ENCODE measurements at regions not wholly inside any gene's neighbourhood (a gene's known extent, or its start where the extent isn't known, plus 50 kb on each side); places are given as distances from the start of the nearest gene placed in this dataset.

GRCh38 chr13:40875044-40875443 is 85.6 kb downstream of the SLC25A15 start (continued):
- TF ChIP-seq PREB (CRISPR knock-in tag; IDR thresholded peaks at IDR 0.05; ENCODE audit: borderline replicate concordance) (no peak), ATF3 (CRISPR knock-in tag; conservative IDR thresholded peaks at IDR 0.05) (no peak), ZBTB43 (CRISPR knock-in tag; IDR thresholded peaks at IDR 0.05) (no peak), NFYB (CRISPR knock-in tag; conservative IDR thresholded peaks at IDR 0.05; ENCODE audit: low read depth) (no peak), JAZF1 (CRISPR knock-in tag; IDR thresholded peaks at IDR 0.05) (no peak), ATF2 (CRISPR knock-in tag; IDR thresholded peaks at IDR 0.05; ENCODE audit: borderline replicate concordance, low read depth) (no peak)

- no peak overlapping the region for H3K4me3 Mint-ChIP-seq
- peaks cover 66% of the 10 kb centered on the region for H3K9me3 Mint-ChIP-seq
- no peak for TF ChIP-seq ATF2 (CRISPR knock-in tag; IDR thresholded peaks at IDR 0.05; ENCODE audit: borderline replicate concordance, low read depth)
- no peak for TF ChIP-seq USF2 (CRISPR knock-in tag; IDR thresholded peaks at IDR 0.05)
- no peak for TF ChIP-seq NR3C1 (CRISPR knock-in tag; conservative IDR thresholded peaks at IDR 0.05; ENCODE audit: low read depth)
- no peak for TF ChIP-seq ZNF317 (CRISPR knock-in tag; IDR thresholded peaks at IDR 0.05; ENCODE audit: borderline replicate concordance, low read depth)
- no peak for TF ChIP-seq NFATC4 (CRISPR knock-in tag; IDR thresholded peaks at IDR 0.05)
- TF ChIP-seq IRF1 (CRISPR knock-in tag; IDR thresholded peaks at IDR 0.05): no peak
- TF ChIP-seq E2F5 (CRISPR knock-in tag; IDR thresholded peaks at IDR 0.05): no peak
- TF ChIP-seq ZNF532 (CRISPR knock-in tag; IDR thresholded peaks at IDR 0.05; ENCODE audit: borderline replicate concordance): no peak
- ChIA-PET POLR2A (no interaction called here), CTCF (interaction anchor here (0.5 kb wide), 1 partner anchor 1683 kb away, joined by 3 read pairs; no protein-coding TSS in a partner anchor)
- H3K27ac Mint-ChIP-seq: no peak overlapping the region
- H3K27me3 Mint-ChIP-seq (ENCODE audit: low read depth): peaks cover 3% of the 10 kb centered on the region
- ATAC-seq (no peak), DNase-seq (ENCODE audit: low spot score) (no peak)
- H3K4me1 Mint-ChIP-seq: no peaks in the 10 kb centered on the region
- peaks cover 58% of the 10 kb centered on the region for H3K36me3 Mint-ChIP-seq
Measured at GRCh38 chr13:40875583-40875982, 86.2 kb downstream of the SLC25A15 start.

Data from WTC11 (cell line).